Smooth muscle cell (in vitro differentiated cells): ENCODE measurements at regions not wholly inside any gene's neighbourhood (a gene's known extent, or its start where the extent isn't known, plus 50 kb on each side); places are given as distances from the start of the nearest gene placed in this dataset.

Experiments used
- DNase-seq: peaks from one replicate; lab custom pipeline; 2025; ENCODE audit not compliant: unreplicated experiment; lab: John Stamatoyannopoulos, UW
- H2AFZ ChIP-seq: fragments of 200-600 bp; sonication (generic); 2 replicates; pipeline ENCODE4 v1.6.0; 2016; ENCODE audit warnings: antibody characterized with exemption, low read depth, mild to moderate bottlenecking
- H3F3A ChIP-seq: fragments of 200-600 bp; sonication (generic); 2 replicates; pipeline ENCODE4 v1.6.0; 2017; ENCODE audit warnings: antibody characterized with exemption, low read depth
- H3K27ac ChIP-seq: fragments of 200-600 bp; sonication (generic); 2 replicates; pipeline ENCODE4 v1.5.1; 2016; ENCODE audit warnings: low read depth, mild to moderate bottlenecking
- H3K27me3 ChIP-seq: fragments of 200-600 bp; sonication (generic); 2 replicates; pipeline ENCODE4 v1.6.1; 2016; ENCODE audit warnings: low read depth, mild to moderate bottlenecking
- H3K36me3 ChIP-seq: fragments of 200-600 bp; sonication (generic); 2 replicates; pipeline ENCODE4 v1.5.1; 2016; ENCODE audit warnings: low read depth
- H3K4me1 ChIP-seq: fragments of 200-600 bp; sonication (generic); 2 replicates; pipeline ENCODE4 v1.5.1; 2016; ENCODE audit warnings: low read depth
- H3K4me2 ChIP-seq: fragments of 200-600 bp; sonication (generic); 2 replicates; pipeline ENCODE4 v1.6.0; 2016; ENCODE audit warnings: mild to moderate bottlenecking
- H3K4me3 ChIP-seq: fragments of 200-600 bp; sonication (generic); 2 replicates; pipeline ENCODE4 v1.5.1; 2016; ENCODE audit warnings: mild to moderate bottlenecking
- H3K79me2 ChIP-seq: fragments of 200-600 bp; sonication (generic); 2 replicates; pipeline ENCODE4 v1.6.0; 2016; ENCODE audit warnings: low read depth, mild to moderate bottlenecking
- H3K9ac ChIP-seq: fragments of 200-600 bp; sonication (generic); 2 replicates; pipeline ENCODE4 v1.6.0; 2016; ENCODE audit warnings: low read depth
- H3K9me3 ChIP-seq: fragments of 200-600 bp; sonication (generic); replicated peaks from 2 replicates; pipeline ENCODE4 v1.5.1; 2016; ENCODE audit warnings: low read depth
- H4K20me1 ChIP-seq: fragments of 200-600 bp; sonication (generic); 2 replicates; pipeline ENCODE4 v1.6.0; 2016; ENCODE audit warnings: low read depth
- WGBS: methylation state at CpG from one replicate; pipeline ENCODE4 v1.1.7; 2016; ENCODE audit warnings: low lambda C conversion rate; 5-methylcytosine and 5-hydroxymethylcytosine counted together
- TF ChIP-seq, protein P1 (sequence below): fragments of 200-600 bp; sonication (generic); IDR thresholded peaks from 2 replicates; pipeline ENCODE4 v1.5.1; 2017; ENCODE audit warnings: borderline replicate concordance, mild to moderate bottlenecking, antibody characterized with exemption; ENCODE audit not compliant: insufficient read depth, poor library complexity, severe bottlenecking

DNA sequence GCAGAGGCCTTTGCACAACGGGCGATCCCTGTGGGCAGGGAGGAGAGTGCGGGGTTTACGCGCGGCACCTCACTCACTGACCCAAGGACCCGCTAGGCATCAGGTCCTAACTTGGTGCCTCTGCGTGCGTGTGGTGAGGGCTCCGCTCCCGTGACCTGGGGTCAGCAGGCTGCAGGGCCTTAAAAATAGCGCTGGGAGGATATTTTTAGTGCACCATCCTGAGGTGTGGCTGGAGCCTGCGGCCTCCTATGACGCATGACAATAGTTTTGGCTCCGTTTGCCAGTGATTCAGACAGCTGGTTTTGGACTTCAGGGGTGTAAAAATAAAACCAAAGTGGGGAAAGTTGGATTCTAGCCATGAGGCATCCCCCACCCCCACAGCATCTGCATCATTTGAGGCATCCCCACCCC, 139.0 kb downstream of the FAM43A start:
- WGBS: 87% methylated on average over 15 of the region's 15 CpGs

DNA sequence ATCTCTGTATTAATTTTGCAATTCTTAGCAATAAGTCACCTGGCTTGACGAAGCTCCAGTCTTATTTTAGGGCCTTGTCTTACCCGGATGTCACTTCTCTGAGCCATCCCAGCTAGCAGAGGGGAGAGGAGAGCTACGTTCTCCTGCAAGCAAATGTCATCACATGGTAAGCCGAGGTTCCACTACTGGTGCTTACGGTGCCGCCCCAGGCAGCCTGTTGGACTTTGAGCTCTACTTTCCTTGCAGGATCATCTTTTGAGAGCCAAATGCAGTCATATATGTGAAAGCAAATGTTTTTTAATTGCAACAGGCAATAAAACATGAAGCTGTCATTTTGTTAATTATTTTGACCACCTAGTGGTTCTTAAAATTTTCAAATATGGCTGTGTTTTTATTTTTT, 140.9 kb downstream of the FAM43A start:
- Histone ChIP-seq H3K4me2 (no peak overlapping the region), H3K4me3 (no peak overlapping the region), H4K20me1 (no peaks in the 10 kb centered on the region), H3F3A (no peaks in the 10 kb centered on the region), H2AFZ (no peak overlapping the region), H3K79me2 (no peaks in the 10 kb centered on the region), H3K27ac (no peak overlapping the region), H3K4me1 (peaks cover 2% of the 10 kb centered on the region), H3K9ac (no peak overlapping the region), H3K9me3 (no peaks in the 10 kb centered on the region), H3K27me3 (no peaks in the 10 kb centered on the region), H3K36me3 (no peaks in the 10 kb centered on the region)
- 91% methylated on average over 6 of the region's 6 CpGs for WGBS
- TF ChIP-seq, protein P1, sequence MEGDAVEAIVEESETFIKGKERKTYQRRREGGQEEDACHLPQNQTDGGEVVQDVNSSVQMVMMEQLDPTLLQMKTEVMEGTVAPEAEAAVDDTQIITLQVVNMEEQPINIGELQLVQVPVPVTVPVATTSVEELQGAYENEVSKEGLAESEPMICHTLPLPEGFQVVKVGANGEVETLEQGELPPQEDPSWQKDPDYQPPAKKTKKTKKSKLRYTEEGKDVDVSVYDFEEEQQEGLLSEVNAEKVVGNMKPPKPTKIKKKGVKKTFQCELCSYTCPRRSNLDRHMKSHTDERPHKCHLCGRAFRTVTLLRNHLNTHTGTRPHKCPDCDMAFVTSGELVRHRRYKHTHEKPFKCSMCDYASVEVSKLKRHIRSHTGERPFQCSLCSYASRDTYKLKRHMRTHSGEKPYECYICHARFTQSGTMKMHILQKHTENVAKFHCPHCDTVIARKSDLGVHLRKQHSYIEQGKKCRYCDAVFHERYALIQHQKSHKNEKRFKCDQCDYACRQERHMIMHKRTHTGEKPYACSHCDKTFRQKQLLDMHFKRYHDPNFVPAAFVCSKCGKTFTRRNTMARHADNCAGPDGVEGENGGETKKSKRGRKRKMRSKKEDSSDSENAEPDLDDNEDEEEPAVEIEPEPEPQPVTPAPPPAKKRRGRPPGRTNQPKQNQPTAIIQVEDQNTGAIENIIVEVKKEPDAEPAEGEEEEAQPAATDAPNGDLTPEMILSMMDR: no peak
- DNase-seq: no peak

More for the DNA sequence above, 139.0 kb downstream of the FAM43A start:
- no peaks in the 10 kb centered on the region for H3K9me3 ChIP-seq
- no peak overlapping the region for H3K9ac ChIP-seq
- peaks cover 2% of the 10 kb centered on the region for H3K4me1 ChIP-seq
- no peaks in the 10 kb centered on the region for H3K79me2 ChIP-seq
- H3K36me3 ChIP-seq: no peaks in the 10 kb centered on the region
- H3K27me3 ChIP-seq: no peaks in the 10 kb centered on the region
- TF ChIP-seq, protein P1: no peak
- no peak for DNase-seq
- H4K20me1 ChIP-seq: no peaks in the 10 kb centered on the region
- no peak overlapping the region for H2AFZ ChIP-seq
- no peak overlapping the region for H3K4me3 ChIP-seq
- no peak overlapping the region for H3K27ac ChIP-seq
- no peaks in the 10 kb centered on the region for H3F3A ChIP-seq
- H3K4me2 ChIP-seq: no peak overlapping the region

DNA sequence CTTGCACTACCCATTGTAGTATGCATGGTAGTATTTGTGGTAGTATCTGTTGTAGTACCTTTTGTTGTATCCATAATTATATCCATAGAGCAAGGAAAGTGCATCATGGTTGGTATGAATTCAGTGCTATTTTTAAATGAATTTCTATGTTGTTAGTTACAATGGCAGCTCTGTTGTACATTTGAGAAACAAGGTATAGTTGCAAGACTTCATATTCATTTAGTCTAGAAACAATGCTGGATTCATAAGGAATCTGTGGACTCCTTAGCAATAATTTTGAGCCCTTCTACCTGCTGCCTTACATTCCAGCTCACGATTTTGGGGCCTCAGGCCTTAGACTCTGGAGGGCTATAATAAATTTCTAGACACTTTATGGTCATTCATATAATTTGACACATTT, 141.8 kb downstream of the FAM43A start:
- H3K27ac ChIP-seq: no peak overlapping the region
- TF ChIP-seq, protein P1: no peak
- 93% methylated on average over 1 of the region's 1 CpG for WGBS

DNA sequence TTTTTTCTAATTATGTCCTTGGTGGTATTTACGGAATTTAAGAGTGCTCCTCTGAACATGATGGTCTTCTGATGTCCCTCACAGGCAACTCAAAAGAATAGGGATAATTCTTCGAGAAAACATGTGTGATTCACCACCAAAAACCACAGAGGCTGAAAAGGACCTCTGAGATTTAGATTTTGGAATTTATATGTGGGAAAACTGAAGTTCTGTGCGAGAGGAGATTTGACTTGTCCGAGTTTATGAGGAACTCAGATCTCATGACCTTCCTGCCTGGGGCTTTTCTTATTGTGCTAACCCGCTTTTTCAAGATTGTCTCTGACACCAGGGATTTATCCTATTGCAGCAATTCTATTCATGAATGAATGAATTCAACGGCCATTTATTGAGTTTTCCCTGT, 142.4 kb downstream of the FAM43A start:
- Histone ChIP-seq H3K9ac (no peak overlapping the region), H3K79me2 (no peaks in the 10 kb centered on the region), H3K9me3 (no peaks in the 10 kb centered on the region), H3K27ac (peak overlapping the region; percentile 38), H3K4me3 (no peak overlapping the region), H3K4me1 (peaks cover 2% of the 10 kb centered on the region), H3K4me2 (peak overlapping the region; percentile 25), H3K36me3 (no peaks in the 10 kb centered on the region), H3F3A (no peaks in the 10 kb centered on the region), H2AFZ (no peak overlapping the region), H3K27me3 (no peaks in the 10 kb centered on the region), H4K20me1 (no peaks in the 10 kb centered on the region)
- no peak for DNase-seq
- TF ChIP-seq, protein P1: no peak
- WGBS: 38% methylated on average over 6 of the region's 6 CpGs

More for the DNA sequence above, 141.8 kb downstream of the FAM43A start:
- H2AFZ ChIP-seq: no peak overlapping the region
- DNase-seq: no peak
- no peaks in the 10 kb centered on the region for H3F3A ChIP-seq
- H3K9me3 ChIP-seq: no peaks in the 10 kb centered on the region
- H3K4me1 ChIP-seq: peaks cover 2% of the 10 kb centered on the region
- no peak overlapping the region for H3K9ac ChIP-seq
- no peak overlapping the region for H3K4me3 ChIP-seq
- H3K27me3 ChIP-seq: no peaks in the 10 kb centered on the region
- no peaks in the 10 kb centered on the region for H3K79me2 ChIP-seq
- no peaks in the 10 kb centered on the region for H4K20me1 ChIP-seq
- H3K36me3 ChIP-seq: no peaks in the 10 kb centered on the region
- H3K4me2 ChIP-seq: no peak overlapping the region
